GM12892 (cell line): ENCODE measurements at regions not wholly inside any gene's neighbourhood (a gene's known extent, or its start where the extent isn't known, plus 50 kb on each side); places are given as distances from the start of the nearest gene placed in this dataset.

Source experiments
- POLR2A ChIP-seq: IDR thresholded peaks from 2 replicates; pipeline ENCODE4 v1.6.1; 2011; ENCODE audit warnings: low read depth, low read length, control low read depth
- POLR2AphosphoS5 ChIP-seq: IDR thresholded peaks from 2 replicates; pipeline ENCODE4 v1.6.1; 2011; ENCODE audit warnings: low read depth, low read length, control low read depth
- TAF1 ChIP-seq: IDR thresholded peaks from 2 replicates; pipeline ENCODE4 v1.6.1; 2011; ENCODE audit warnings: low read depth, mild to moderate bottlenecking, control low read depth, low read length, borderline replicate concordance

DNA sequence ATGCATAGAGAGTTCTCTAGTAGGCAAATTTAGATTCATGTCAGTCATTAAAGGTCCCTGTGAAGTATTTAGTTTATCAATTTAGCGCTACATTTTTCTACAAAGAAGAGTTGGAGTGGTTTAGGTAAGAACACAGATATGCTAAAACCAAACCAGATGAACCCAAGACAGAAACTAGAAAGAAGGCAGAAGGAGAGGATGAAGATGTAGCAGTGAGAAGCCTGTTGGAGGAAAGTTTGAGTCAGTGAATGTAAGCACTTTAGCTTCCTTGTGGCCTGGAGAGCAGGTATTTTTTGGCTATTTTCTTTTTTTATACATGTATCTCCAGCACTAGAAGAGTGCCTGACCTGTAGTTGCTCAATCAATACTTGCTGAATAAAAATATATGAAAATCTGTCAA, 223.7 kb downstream of the KCNRG start:
- TF ChIP-seq POLR2A (no peak), POLR2AphosphoS5 (no peak), TAF1 (no peak)
